ENCODE measurements at regions not wholly inside any gene's neighbourhood (a gene's known extent, or its start where the extent isn't known, plus 50 kb on each side); places are given as distances from the start of the nearest gene placed in this dataset.
A peak's percentile ranks its signal among the peaks of the same experiment; 100 is the strongest.

DNA sequence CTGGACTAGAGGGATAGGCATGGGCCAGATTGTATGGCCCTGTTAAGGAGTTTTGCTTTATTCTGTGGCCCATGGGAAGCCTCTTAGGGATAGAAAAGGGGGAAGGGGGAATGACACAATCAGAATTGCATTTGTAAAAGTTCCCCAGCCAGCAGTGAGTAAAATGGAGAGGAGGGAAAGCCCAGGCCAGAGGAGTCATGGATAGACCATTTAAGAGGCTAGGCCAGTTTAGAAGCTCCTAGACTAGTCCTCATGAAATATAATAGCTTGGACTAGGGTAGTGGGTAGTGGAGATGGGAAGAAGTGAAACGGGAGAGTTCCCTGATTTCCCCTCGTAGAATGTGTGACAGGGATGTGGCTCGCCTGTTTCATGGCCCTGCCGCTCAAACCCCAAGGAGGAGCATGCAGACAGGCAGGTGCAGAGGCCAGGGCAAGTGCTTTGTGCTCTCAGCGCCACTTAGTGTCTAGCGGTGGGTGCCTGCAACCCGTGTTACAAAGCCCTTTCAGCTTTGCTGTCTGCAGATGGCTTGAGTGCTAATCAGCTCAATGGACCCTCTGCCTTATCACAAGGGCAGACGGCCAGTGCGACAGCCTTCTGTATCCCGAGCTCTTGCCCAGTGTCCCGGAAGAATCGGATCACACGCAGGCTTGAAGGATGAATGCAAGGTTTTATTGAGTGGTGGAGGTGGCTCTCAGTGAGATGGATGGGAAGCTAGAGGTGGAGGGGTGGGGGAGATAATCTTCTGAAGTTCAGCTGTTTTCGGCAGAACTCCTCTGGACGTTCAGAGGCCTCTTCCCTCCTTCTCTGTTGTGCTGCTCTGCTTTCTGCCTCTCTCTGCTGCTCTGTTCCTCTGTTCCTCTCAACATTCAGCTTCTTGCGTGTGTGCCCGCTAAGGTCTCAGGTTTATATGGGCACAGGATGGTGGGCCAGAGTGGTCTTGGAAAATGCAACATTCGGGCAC is 141.1 kb downstream of the CEP57L1 start:
- Histone ChIP-seq H3K4me1 (peaks cover 0 to 4% (median 0%) of the 10 kb centered on the region in 3 donors), H3K9me3 (no peaks in the 10 kb centered on the region), H3K36me3 (no peaks in the 10 kb centered on the region), H3K27ac (peak overlapping the region in 1 of 4 donors; percentile 42), H3K27me3 (no peaks in the 10 kb centered on the region), H3K4me3 (no peak overlapping the region)
- intact Hi-C loops (cut with DNase I) = no loop called here
- no peak for DNase-seq
- no peak for TF ChIP-seq POLR2A (IDR thresholded peaks at IDR 0.05)
- TF ChIP-seq, protein P1, sequence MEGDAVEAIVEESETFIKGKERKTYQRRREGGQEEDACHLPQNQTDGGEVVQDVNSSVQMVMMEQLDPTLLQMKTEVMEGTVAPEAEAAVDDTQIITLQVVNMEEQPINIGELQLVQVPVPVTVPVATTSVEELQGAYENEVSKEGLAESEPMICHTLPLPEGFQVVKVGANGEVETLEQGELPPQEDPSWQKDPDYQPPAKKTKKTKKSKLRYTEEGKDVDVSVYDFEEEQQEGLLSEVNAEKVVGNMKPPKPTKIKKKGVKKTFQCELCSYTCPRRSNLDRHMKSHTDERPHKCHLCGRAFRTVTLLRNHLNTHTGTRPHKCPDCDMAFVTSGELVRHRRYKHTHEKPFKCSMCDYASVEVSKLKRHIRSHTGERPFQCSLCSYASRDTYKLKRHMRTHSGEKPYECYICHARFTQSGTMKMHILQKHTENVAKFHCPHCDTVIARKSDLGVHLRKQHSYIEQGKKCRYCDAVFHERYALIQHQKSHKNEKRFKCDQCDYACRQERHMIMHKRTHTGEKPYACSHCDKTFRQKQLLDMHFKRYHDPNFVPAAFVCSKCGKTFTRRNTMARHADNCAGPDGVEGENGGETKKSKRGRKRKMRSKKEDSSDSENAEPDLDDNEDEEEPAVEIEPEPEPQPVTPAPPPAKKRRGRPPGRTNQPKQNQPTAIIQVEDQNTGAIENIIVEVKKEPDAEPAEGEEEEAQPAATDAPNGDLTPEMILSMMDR (IDR thresholded peaks at IDR 0.05) = no peak
- 60 to 64% methylated on average over 14 to 16 of the region's 18 CpGs for WGBS, 2 donors

DNA sequence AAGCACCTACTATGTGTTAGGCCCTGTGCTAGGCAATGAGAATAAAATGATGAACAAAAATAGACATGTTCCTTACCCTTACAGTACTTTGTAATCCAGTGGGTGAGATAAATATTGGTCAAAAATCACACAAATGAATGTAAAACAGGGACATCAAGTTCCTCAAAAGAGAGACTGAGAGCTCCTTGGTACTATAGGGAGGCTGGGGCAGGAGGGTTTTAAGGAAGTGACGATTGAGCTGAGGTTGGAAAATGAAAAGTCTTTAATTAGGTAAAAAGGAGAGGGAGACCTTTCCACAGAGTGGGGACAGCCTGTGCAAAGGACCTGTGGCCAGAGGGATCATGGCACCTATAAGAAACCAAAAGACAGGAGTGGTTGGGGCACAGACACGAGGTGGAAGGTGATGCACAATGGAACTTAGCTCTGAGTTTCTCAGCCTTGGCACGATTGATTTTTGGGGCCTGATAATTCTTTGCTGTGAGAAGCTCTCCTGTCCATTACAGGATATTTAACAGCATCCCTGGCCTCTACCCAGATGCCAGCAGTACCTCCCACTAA is 140.3 kb downstream of the CEP57L1 start:
- Histone ChIP-seq H3K9me3 (no peaks in the 10 kb centered on the region), H3K27me3 (no peaks in the 10 kb centered on the region), H3K4me1 (peaks cover 0 to 4% (median 0%) of the 10 kb centered on the region in 3 donors), H3K27ac (no peak overlapping the region), H3K4me3 (no peak overlapping the region), H3K36me3 (no peaks in the 10 kb centered on the region)
- intact Hi-C loops (cut with DNase I) = no loop called here
- no peak for DNase-seq
- 71 to 76% methylated on average over 3 of the region's 3 CpGs for WGBS, 2 donors
- TF ChIP-seq POLR2A (IDR thresholded peaks at IDR 0.05) = no peak
- TF ChIP-seq, protein P1 (IDR thresholded peaks at IDR 0.05) = no peak

DNA sequence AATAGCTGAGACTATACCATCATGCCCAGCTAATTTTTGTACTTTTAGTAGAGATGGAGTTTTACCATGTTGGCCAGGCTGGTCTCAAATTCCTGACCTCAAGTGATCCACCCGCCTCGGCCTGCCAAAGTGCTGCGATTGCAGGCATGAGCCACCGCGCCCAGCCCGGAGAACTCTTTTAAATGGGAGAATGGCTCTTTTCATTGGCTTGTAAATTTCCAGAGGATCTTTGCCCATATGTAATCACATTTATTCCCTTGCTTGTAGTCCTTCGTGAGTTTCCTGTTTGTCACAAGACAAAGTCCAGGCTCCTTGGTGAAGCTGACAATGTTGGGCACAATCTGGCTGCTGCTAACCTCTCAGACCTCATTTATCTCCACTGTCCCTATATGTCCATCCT is 135.1 kb downstream of the CEP57L1 start:
- intact Hi-C loops (cut with DNase I) = no loop called here
- H3K9me3 ChIP-seq = no peaks in the 10 kb centered on the region
- TF ChIP-seq, protein P1 (IDR thresholded peaks at IDR 0.05) = no peak
- TF ChIP-seq POLR2A (IDR thresholded peaks at IDR 0.05) = no peak
- H3K4me1 ChIP-seq = peaks cover 0 to 9% (median 4%) of the 10 kb centered on the region in 3 donors
- no peak for DNase-seq
- no peaks in the 10 kb centered on the region for H3K36me3 ChIP-seq
- no peak overlapping the region for H3K4me3 ChIP-seq
- H3K27me3 ChIP-seq = no peaks in the 10 kb centered on the region
- H3K27ac ChIP-seq = no peak overlapping the region
- WGBS, 2 donors = 93 to 95% methylated on average over 7 of the region's 7 CpGs

DNA sequence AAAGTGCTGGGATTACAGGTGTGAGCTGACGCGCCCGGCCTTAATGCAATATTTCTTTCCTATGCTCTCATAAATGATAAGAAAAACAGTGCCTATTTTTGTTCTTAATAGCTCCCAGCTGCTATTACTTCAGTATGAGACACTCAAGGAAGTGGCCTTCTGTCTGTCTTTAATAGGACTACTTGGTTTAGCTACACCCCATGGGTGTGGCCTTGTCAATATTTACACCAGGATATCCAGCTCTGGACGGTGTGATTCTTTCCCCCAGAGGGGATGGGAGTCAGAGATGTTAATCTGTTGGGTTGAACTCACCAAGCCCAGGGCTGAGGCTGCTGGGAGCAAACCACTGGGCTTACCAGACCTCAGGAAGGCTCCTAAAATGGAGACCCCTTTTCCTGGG is 134.2 kb downstream of the CEP57L1 start:
- DNase-seq = no peak
- H3K4me1 ChIP-seq = peaks cover 0 to 9% (median 4%) of the 10 kb centered on the region in 3 donors
- TF ChIP-seq, protein P1 (IDR thresholded peaks at IDR 0.05) = no peak
- TF ChIP-seq POLR2A (IDR thresholded peaks at IDR 0.05) = no peak
- no peaks in the 10 kb centered on the region for H3K36me3 ChIP-seq
- intact Hi-C loops (cut with DNase I) = no loop called here
- no peaks in the 10 kb centered on the region for H3K9me3 ChIP-seq
- no peak overlapping the region for H3K4me3 ChIP-seq
- 62 to 64% methylated on average over 4 of the region's 4 CpGs for WGBS, 2 donors
- H3K27ac ChIP-seq = peak overlapping the region in 2 of 4 donors; percentile 13 to 51
- H3K27me3 ChIP-seq = no peaks in the 10 kb centered on the region

DNA sequence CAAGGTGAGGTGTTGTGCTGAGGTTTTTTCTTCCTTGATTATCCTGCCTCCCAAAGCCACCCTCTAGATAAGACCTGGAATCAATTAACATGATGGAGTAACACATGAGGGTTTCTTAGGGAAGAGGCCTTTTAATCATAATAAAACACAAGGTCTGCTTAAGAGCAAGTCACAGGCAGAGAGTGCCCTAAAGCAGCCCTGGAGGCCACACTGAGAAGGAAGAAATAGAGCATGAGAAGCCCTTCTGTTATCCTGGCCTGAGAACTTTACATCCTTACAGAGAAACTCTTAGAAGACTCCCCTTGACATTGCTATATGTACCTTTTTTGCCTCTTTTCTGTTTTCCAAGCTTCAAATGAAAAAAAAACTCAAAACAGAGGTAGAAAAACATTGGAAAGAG is 132.3 kb downstream of the CEP57L1 start:
- Histone ChIP-seq H3K27ac (no peak overlapping the region), H3K4me3 (no peak overlapping the region), H3K9me3 (no peaks in the 10 kb centered on the region), H3K36me3 (no peaks in the 10 kb centered on the region), H3K27me3 (no peaks in the 10 kb centered on the region), H3K4me1 (peaks cover 0 to 9% (median 4%) of the 10 kb centered on the region in 3 donors)
- intact Hi-C loops (cut with DNase I) = no loop called here
- TF ChIP-seq, protein P1 (IDR thresholded peaks at IDR 0.05) = no peak
- TF ChIP-seq POLR2A (IDR thresholded peaks at IDR 0.05) = no peak
- no peak for DNase-seq
